HG03159 (cell line): ENCODE measurements at regions not wholly inside any gene's neighbourhood (a gene's known extent, or its start where the extent isn't known, plus 50 kb on each side); places are given as distances from the start of the nearest gene placed in this dataset.
"Not testable (repeated sequence)": the region's sequence is repeated elsewhere in the genome, so short reads cannot be mapped to it uniquely, and the experiment has no call there.

Source experiments
- ATAC-seq: cut with Tn5 transposase; IDR thresholded peaks from one replicate; pipeline ENCODE4 v1.9.1; 2021; ENCODE audit warnings: mild to moderate bottlenecking, moderate library complexity; ENCODE audit not compliant: unreplicated experiment

DNA sequence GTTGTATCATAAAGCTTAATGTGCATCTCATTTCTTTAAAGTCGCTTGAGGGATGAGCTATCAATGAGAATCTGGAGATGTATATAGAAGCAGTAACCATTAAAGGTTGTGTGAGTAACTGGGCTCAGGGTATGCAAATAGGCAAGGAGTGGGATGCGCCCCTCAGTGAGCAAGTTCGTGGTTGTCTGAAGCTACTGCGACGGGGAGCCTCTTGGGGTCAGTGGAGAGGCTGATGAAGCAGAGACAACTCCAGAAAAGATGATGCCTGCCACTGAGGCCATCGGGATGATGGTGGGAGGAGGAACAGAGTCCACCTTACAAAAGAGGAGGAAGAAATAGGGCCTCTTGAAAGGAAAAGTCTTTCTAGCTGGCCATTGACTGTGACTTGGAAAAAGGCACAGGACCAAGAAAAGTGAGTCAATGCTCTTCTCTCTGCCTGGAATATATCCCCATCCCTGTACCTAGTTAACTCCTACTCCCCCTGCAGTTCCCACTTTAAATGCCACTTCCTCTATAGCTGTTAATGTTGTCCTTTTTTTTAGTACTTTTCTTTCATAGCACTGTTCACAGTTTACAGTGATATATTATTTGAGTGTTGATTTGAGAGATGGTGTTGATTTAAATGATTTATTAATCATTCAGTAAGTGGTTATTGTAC lies 51.4 kb upstream of the LSM6 start:
- peak; percentile 91 for ATAC-seq

DNA sequence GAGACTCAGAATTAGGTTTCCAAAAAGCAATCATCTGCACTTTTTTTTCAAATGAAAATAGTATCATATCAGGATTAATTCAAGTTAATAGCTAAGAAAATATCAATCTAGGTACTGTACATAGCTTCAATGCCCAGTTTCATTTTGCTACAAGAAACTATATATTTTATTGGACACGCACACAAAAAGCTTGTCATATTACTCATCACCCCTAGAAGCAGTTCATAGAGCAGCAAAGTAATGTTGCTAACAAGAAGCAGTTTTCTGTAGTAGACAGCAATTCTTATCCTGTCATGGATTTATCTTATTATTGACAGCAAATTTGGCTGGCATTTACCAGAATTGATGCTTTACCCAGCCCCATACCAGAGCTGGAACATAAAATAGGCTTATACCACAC lies 52.3 kb upstream of the LSM6 start:
- no peak for ATAC-seq

DNA sequence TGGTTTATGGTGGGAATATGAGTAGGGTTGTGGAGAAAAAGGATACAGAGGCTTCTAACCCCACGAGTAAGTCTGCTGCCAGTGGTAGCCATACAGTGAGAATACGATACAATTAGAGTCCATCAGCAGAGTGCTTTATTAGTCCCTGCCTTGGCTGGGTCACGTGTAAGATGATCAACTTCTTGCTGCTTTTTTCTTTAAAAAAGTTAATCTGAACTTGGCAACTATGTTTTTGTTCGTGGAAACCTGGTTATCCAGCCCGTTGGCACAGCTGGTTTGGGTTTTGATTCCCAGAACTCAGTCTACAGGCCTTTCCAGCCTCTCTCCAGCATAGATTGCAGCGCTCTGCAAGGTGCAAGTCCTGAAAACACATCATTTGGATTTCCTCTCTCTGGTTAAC lies 53.1 kb upstream of the LSM6 start:
- no peak for ATAC-seq

DNA sequence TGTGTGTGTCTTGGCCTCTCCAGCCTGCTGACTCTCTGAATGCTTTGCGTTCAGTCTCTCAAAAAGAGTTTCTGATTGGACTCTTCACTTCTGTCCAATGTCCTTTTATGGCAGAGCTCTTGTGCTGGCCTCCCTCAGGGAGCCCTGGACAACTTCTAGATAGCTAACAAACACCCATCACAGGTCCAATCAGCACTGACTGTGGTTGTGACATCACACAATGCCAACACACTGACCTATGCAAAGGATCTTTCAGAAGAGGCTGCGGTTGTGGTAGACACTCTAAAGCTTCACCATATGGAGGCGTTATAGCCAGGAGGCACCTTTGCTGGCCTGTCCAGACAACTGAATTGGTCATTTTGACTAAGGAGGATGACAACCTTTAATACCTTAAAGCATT lies 53.8 kb upstream of the LSM6 start:
- no peak for ATAC-seq

DNA sequence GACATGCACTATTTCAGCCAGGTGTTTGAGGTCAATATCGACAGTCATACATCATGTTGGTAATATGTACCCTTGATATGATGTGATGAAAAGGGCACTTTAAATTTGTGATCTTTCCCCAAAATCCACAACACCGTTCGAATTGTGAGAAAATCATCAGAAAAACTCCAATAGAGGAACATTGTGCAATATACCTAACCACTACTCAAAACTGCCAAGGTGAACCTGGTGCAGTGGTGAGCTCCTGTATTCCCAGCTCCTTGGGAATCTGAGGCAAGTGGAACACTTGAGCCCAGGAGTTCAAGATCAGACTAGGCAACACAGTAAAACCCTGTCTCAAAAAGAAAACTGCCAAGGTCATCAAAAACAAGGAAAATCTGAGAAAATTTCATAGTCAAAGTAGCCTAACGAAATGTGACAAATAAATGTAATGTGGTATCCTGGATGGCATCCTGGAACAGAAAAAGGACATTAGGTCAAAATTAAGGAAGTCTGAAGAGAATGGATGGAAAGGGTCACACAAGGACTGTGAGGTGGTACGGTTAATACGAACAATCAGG lies 55.6 kb upstream of the LSM6 start:
- no peak for ATAC-seq

DNA sequence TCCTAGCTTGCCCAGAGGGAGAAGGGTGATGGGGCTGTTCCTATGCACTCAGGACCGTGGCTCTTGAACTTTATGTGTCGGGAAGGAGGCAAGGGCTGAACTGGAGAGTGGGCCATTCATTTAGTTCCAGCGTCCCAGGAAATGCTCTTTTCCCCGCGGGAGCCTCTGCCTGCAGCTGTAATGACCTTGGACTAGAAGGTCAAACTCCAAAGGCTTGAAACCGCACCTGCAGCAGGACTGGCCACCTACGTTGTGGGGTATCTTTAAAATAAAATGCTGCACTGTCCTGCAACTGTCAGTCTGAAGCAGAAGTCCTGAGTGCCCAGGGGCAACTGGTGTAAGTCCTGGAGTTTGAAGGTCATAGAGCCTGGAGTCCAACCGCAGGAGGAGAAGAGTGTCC lies 61.5 kb upstream of the LSM6 start:
- no peak for ATAC-seq

DNA sequence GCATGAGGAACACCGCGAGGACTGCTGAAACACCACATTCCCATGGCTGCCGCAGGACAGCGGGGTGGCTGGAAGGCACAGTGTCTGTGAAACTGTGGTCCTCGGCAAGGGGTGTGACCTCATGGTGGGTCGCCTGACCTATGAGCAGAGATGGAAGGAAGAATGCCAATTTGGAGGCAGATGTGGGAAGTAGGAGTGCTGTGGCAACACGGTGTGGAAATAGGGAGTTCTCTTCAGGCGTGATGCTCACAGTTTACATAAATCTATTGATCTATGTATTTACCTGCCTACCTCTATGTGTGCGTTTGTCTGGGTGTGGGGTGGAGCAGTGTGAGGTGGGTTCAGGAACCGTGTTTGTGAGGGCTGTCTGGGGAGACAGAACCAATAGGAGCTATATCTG lies 62.3 kb upstream of the LSM6 start:
- no peak for ATAC-seq

DNA sequence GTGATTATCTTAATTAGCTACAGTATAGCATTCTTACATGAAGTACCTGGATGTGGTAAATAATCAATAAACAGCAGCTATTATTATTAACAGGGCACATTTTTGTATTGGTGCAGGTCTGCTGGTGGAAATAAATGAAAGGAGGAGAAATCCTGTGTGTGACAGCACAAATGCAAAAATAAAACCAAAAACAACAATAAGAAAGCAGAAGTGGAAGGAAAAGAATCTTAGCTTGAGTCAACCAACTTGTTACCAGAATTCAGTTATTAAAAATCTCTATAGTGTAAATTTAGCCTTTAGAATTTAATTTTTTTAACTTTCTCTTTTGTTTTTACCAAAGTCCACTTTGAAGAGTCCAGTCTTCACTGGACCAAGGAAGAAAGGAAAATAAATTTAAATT lies 63.1 kb upstream of the LSM6 start:
- ATAC-seq, result peak; percentile 43

DNA sequence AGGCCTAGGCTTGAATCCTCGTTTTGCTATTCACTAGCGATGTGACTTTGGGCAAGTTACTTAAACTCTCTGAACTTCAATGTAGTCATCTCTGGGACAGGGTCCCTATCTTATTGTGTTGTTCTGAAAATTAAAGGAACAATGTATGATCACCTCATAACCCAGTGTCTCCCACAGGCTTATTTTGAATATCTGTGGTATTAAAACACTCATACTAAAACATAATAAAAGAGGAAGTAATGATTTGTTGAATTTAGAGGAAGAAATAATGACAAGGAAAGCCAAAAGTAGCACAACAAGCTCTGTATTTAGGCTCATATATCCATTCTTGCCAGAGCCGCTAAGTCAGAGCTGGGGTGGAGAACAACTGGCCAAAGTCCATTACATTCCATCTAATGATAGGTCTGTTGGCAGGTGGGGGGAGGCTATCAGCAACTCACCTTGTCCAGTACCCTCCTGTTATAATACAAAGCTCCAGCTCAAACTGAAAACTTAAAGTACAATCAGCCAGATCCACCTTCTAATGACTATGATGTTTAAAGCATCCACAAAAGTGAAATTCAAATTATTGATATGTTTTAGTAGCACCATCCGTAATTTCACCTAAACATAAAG lies 64.5 kb upstream of the LSM6 start:
- ATAC-seq, result peak; percentile 69

DNA sequence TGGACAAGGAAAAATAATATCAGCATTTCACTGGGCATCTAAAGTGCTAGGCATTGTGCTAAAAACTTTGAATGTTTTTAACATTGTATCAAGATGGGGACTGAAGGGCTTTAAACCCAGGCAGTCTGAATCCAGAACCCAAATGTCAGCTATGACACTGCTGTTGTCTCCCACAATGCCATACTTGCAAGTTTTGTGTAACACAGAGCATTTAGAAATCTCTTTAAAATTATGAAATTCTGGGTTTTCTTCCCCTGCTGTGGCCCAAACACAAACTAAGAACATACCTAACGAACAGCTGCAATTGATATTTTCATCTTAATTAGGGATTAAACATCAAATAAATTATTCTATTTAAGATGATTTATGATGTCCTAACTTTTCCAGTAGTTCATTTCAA lies 66.8 kb upstream of the LSM6 start:
- ATAC-seq, result no peak

DNA sequence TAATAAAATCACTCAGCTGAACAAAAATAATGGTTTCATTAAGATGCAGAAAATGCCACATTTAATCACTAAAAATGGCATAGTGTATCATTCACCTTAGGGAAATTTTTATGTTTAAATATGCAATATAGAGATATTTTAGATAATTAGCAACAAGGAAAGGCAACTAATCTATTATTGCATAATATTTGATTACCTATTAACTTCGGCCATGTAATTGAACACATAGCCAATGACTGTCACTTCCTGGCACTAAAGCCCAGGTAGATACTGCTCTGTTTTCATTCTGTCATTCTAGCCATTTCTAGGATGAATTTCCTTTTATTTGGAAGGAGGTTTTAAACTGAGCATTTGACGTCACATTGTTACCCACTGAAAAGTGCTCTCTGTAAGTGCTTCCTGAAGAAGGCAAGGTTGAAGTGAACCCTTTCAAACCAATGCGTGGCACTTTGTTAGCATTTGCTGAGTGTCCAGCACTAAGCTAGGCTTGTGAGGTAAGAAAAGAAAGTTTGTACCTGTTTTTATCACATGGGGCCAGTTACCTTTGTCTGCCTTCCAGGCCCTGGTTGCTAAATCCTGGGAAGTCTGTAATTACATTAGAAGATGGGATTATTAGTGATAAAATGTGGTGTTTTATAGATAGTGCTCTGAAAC lies 67.8 kb upstream of the LSM6 start:
- no peak for ATAC-seq

DNA sequence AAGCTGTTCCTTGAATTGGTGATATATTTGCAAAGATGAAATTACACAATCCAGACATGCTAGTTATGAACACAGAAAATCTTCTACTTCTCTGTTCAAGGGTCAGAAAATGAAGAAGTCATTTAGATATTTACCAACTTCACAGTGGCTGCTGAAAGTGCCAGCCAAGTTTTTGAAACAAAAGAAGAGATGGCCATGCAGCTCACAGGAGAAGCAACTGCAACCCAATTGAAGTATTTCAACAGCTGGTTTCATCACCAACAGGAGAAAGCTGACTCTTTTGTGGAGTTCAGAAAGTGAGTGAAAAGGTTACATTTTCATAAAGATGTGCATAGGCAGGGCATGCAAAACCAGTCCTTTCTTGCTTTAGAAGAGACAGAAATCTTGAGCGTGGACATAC lies 70.1 kb upstream of the LSM6 start:
- ATAC-seq, result peak; percentile 61

DNA sequence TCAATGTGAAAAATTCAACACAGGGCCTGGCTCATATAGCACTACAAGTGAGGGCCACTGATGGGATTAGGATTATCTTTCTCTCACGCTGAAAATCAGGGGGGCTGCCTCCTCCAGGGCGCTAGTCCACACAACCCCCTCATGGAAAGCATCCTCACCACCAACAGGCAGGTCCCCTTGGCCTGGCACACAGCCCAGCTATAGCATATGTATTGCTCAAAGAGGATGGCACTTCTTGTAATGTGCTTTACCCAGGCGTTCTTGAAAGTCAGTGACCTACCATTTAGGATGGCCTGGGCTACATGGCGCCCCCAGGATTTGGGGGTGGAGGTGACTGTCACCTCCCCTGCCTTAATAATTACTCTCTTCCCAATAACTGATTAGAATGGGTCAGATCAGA lies 71.0 kb upstream of the LSM6 start:
- no peak for ATAC-seq

DNA sequence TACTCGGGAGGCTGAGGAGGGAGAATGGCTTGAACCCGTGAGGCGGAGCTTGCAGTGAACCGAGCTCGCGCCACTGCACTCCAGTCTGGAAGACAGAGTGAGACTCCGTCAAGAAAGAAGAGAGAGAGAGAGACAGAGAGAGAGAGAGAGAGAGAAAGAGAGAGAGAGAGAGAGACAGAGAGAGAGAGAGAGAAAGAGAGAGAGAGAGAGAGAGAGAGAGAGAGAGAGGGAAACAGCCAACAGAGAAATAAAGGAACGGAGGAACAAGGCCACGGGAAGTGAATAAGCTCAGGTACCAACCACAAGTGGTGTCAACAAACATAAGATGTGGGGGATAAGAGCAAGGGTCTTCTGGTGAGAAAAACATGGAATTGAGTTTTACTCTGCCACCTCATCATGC lies 71.5 kb upstream of the LSM6 start:
- ATAC-seq, result not testable (repeated sequence)

DNA sequence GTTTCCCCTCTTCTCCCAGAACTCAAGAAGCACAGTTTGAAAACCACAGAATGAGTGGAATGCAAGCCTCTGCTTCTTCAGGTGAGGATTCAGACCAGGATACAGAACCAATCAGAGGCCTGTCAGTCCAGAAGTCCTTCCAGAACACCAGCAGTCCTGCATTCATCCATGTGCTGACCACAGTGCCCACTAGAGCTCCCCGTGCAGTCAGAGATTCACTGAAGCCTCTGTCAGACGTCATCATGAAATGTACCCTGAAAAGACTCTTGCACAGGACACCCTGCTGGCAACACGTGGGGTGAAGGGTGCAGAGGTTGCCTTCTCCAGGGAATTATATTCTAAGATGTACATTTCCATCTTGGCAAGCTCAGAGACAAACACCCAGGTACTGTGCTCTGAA lies 75.9 kb upstream of the LSM6 start:
- no peak for ATAC-seq

DNA sequence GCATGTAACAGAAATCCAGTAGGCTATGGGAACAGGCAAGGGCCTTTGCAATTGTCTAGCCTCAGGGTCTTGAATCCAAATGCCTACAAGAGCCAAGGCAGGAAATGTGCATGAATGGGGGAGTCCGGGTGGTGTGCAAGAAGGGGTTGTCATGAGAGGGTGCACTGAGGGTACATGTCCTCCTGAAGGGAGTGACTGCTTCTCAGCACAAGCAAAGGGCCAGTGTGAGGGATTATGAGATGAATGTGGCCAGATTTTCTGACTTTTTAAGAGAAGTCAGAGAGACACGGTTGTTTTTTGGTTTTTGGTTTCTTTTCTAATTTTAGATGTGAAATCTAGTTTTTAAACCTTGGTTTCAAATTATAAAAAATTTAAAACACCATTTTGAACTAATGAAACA lies 76.5 kb upstream of the LSM6 start:
- peak; percentile 47 for ATAC-seq

DNA sequence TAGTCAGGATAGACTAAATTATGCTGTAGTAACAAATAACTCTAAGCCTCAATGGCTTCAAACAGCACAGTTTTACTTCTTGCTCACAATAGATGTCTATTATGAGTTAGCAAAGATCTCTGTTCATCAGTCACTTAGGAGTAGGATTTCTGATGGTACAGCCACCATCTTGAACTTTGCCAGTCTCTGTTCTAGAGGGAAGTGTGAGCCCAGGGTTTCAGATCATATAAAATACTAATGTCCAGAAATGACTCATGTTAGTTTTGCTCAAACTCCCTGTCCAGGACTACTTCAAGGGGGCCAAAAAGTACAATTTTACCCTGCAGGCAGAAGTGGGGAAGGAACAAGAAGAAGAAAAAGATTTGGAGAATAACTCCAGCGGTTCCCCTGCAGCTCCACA lies 77.1 kb upstream of the LSM6 start:
- ATAC-seq, result peak; percentile 79

DNA sequence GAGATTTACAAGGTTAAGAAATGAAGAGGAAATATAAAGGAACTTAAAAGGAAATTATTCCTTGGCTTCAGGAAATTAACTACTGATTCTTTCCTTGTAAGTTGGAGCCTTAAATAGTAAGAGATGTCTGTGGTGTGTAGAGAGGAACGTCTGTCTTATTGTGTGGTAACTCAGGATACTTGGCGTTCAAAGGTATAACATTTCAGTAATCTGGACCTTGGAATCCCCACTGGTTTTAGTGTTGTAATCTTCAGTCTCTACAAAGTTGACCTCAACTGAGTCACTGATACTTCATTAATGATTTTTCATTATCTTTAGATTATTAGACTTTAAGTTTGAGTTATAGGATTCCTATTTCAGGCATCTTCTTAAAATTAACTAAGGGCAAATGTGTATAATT lies 79.1 kb upstream of the LSM6 start:
- no peak for ATAC-seq

DNA sequence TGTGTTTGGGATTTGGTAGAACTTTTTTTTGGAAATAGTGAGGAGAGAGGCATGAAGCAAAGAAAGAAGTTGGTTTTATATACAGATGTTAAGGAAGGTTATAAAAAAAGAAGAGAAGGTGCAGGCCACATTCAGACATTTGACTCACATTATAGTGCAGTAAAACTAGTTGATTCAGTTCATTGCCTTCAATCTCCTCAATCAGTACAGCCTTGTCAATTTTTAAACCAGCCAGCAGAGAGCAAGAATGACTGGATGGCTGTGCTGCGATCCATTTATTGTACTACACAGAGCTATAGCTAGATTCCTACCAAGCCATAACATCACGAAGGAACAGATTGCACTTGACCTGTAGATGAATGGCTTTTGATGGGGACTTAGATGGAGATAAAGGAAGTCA lies 79.7 kb upstream of the LSM6 start:
- ATAC-seq, result peak; percentile 50

DNA sequence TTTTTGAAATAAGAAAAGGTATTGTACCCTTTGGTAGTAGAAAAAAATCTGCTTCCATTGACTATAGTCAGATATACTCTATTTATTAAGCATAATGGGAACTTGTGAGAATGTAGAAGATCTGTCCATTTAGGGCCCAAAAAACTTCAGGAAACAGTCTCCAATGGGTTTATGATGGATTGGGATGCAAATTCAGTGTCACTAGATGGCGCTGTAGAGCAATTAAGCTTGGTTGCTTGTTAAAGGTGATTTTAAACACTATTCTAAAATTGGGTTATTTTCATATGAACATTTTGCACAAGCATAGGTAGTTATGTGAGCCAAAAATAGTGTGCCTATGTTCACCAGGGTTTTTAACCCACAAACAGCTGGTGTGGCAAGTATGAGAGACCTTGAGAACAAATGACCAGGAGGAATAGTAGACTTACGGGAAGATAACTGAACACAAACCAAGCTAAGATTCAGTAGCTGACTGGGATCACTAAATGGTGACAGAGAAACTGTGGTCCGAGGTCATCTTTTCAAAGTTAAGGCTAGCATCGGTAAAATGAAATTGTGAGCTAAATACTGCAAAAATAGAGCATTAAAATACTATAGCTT lies 80.3 kb upstream of the LSM6 start:
- no peak for ATAC-seq

DNA sequence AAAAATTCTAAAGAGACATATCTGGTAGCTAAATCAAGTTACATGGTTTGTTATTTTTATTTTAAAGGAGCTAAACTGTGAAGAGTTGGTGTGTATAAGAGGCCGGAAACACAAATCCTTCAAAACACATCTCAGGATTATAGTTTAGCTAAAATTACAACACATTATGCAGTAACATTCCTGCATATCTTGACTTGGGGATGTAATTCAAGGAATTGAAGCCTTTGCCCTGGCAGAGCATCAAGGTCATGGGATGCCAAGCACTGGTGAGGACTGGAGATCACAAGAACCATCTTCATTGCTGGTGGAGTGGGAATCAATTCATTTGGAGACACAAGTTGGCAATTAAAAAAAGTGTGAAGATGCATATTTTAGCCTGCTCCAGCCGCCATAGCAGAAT lies 86.8 kb upstream of the LSM6 start:
- no peak for ATAC-seq

DNA sequence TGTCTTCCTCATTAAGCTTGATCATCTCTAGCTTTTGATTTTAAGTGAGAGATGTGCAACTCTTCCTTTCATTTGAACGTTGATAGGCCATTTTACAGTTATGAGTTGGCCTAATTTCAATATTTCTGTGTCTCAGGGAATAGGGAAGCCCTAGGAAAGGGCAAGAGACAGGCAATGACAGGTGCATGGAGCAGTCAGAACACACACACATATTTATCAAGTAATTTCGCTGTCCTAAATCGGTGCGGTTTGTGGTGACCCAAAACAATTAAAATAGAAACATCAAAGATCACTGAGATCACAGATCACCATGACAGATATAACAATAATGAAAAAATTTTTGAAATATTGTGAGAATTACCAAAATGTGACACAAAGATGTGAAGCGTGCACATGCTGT lies 87.7 kb upstream of the LSM6 start:
- no peak for ATAC-seq
